Neural cell (in vitro differentiated cells): ENCODE measurements at regions not wholly inside any gene's neighbourhood (a gene's known extent, or its start where the extent isn't known, plus 50 kb on each side); places are given as distances from the start of the nearest gene placed in this dataset.

ENCODE experiments used
- CTCF ChIP-seq: fragments of 450-650 bp; IDR thresholded peaks from 2 replicates; pipeline ENCODE4 v1.5.1; 2014; ENCODE audit warnings: antibody characterized with exemption, mild to moderate bottlenecking, moderate library complexity; ENCODE audit not compliant: poor library complexity, severe bottlenecking
- EP300 ChIP-seq: fragments of 450-650 bp; conservative IDR thresholded peaks from 2 replicates; pipeline ENCODE4 v1.6.1; 2014; ENCODE audit warnings: antibody characterized with exemption, mild to moderate bottlenecking, moderate library complexity; ENCODE audit not compliant: poor library complexity, severe bottlenecking
- EZH2 ChIP-seq: fragments of 200-600, 300-800 bp; shearing (Covaris generic), sonication (generic); IDR thresholded peaks from 2 replicates; pipeline ENCODE4 v1.6.1; 2014; ENCODE audit warnings: antibody characterized with exemption, low read length, borderline replicate concordance, mild to moderate bottlenecking; ENCODE audit not compliant: insufficient read depth, poor library complexity, severe bottlenecking
- POLR2AphosphoS5 ChIP-seq: IDR thresholded peaks from 2 replicates; pipeline ENCODE4 v1.6.1; 2012
- RAD21 ChIP-seq: fragments of 450-650 bp; conservative IDR thresholded peaks from 2 replicates; pipeline ENCODE4 v1.6.1; 2014; ENCODE audit warnings: antibody characterized with exemption, mild to moderate bottlenecking, moderate library complexity
- REST ChIP-seq: IDR thresholded peaks from 2 replicates; pipeline ENCODE4 v1.6.1; 2012; ENCODE audit warnings: borderline replicate concordance
- SMC3 ChIP-seq: fragments of 450-650 bp; conservative IDR thresholded peaks from 2 replicates; pipeline ENCODE4 v1.6.1; 2014; ENCODE audit warnings: antibody characterized with exemption, mild to moderate bottlenecking, moderate library complexity; ENCODE audit not compliant: poor library complexity
- TAF1 ChIP-seq: IDR thresholded peaks from 2 replicates; pipeline ENCODE4 v1.6.1; 2012; ENCODE audit warnings: low read depth

- no peak for TF ChIP-seq TAF1
- TF ChIP-seq CTCF = no peak
- TF ChIP-seq EZH2 = no peak
- no peak for TF ChIP-seq EP300
- no peak for TF ChIP-seq POLR2AphosphoS5
- TF ChIP-seq REST = no peak
- TF ChIP-seq SMC3 = no peak
- no peak for TF ChIP-seq RAD21
These were observed 153.2 kb downstream of the TGFB2 start for GRCh38 chr1:218498056-218498938.
